ENCODE measurements at regions not wholly inside any gene's neighbourhood (a gene's known extent, or its start where the extent isn't known, plus 50 kb on each side); places are given as distances from the start of the nearest gene placed in this dataset.
A peak's percentile ranks its signal among the peaks of the same experiment; 100 is the strongest.

DNA sequence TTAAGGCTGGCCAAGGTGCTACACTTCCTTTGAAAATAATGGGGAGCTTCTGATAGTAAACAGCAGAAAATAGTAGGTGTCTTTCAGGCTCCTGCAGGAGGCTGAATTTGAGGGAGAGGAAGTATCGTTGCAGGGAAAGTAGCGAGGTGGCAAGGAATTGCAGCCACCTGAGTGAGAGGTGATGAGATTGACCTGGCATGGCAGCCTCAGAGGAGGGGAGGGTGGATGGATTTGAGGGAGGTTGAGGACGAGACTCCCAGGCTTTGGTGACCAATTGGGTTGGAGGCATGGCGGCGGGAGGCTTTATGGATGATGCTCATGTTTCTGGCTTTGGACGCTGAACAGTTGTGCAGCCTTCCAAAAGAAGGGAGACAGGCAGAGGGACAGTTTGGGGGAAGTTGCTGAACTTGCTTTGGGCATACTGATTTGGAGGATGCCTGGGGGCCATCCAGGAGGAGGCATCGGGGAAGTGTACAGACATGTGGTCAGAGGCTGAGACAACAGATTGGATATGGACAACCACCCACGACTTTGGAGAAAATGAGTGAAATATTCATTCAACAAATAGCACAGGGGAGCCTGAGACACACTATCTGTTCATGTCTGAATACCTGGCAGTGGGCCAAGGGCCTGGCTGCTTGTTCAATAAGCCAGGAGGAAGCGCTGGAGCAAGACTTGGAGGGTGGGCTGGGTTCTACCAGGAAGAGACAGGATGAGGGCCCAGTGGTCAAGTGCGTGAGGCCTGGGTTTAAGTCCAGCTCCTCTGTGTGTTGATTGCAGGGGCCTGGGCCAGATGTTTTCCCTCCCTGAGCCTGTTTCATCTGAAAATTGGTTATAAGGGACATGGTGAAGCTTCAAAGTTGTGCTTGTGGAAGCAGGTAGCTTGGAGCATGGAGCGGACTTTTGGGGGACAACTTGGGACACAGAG, 113.2 kb downstream of the CEBPB start:
- TF ChIP-seq, protein P1, sequence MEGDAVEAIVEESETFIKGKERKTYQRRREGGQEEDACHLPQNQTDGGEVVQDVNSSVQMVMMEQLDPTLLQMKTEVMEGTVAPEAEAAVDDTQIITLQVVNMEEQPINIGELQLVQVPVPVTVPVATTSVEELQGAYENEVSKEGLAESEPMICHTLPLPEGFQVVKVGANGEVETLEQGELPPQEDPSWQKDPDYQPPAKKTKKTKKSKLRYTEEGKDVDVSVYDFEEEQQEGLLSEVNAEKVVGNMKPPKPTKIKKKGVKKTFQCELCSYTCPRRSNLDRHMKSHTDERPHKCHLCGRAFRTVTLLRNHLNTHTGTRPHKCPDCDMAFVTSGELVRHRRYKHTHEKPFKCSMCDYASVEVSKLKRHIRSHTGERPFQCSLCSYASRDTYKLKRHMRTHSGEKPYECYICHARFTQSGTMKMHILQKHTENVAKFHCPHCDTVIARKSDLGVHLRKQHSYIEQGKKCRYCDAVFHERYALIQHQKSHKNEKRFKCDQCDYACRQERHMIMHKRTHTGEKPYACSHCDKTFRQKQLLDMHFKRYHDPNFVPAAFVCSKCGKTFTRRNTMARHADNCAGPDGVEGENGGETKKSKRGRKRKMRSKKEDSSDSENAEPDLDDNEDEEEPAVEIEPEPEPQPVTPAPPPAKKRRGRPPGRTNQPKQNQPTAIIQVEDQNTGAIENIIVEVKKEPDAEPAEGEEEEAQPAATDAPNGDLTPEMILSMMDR (conservative IDR thresholded peaks at IDR 0.05): no peak
- no peak for TF ChIP-seq EZH2 (IDR thresholded peaks at IDR 0.05; ENCODE audit: low read depth)
- Histone ChIP-seq H3K9me2 (ENCODE audit: insufficient read depth) (no peaks in the 10 kb centered on the region), H4K20me1 (ENCODE audit: insufficient read depth) (no peaks in the 10 kb centered on the region), H3K79me2 (ENCODE audit: low read depth) (no peaks in the 10 kb centered on the region), H3K4me1 (replicated peaks; ENCODE audit: insufficient read depth) (peaks cover 64% of the 10 kb centered on the region), H3K9me3 (ENCODE audit: insufficient read depth, low read depth) (no peaks in the 10 kb centered on the region), H3K4me2 (peak overlapping the region; percentile 14; the same call in 1 of the 2 replicates), H3K36me3 (ENCODE audit: low read depth) (no peaks in the 10 kb centered on the region), H3K27me3 (ENCODE audit: insufficient read depth, low read depth) (no peaks in the 10 kb centered on the region), H3F3A (ENCODE audit: insufficient read depth, low read depth) (peaks cover 53% of the 10 kb centered on the region), H3K27ac (0 out of 2 replicates have a peak overlapping the region, but pooled peaks have one; percentile 11), H3K4me3 (no peak overlapping the region), H2AFZ (no peak overlapping the region)
- BruUV-seq (replicated peaks): no TSS peak
- ChIA-PET CTCF (no interaction called here), POLR2A (ENCODE audit: unreplicated experiment) (no interaction called here)
- intact Hi-C loops (cut with micrococcal nuclease; ENCODE audit: unreplicated experiment): no loop called here
- DNase-seq: no peak

DNA sequence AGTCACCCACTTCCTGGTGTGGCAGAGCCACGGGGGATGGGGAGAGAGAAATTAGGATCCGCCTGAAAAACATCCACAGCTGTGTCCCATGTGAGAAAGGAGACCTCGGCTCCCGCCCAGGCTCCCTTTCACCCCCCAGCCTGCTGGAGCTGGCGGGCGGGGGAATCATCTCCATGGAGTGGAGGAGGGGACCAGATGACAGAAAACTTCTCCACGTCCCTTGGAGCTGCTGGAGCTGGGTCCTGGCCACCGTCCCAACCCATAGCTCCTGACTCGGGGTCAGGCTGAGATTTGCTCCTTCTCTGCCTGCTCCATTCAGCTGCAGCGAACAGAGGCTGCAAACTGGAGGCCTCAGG, 113.8 kb downstream of the CEBPB start:
- Histone ChIP-seq H3K27ac (0 out of 2 replicates have a peak overlapping the region, but pooled peaks have one; percentile 11), H3K4me1 (replicated peaks; ENCODE audit: insufficient read depth) (peaks cover 66% of the 10 kb centered on the region), H3K79me2 (ENCODE audit: low read depth) (no peaks in the 10 kb centered on the region), H3F3A (ENCODE audit: insufficient read depth, low read depth) (peaks cover 59% of the 10 kb centered on the region), H3K27me3 (ENCODE audit: insufficient read depth, low read depth) (no peaks in the 10 kb centered on the region), H3K4me2 (peak overlapping the region; percentile 14; the same call in 1 of the 2 replicates), H3K9me2 (ENCODE audit: insufficient read depth) (no peaks in the 10 kb centered on the region), H4K20me1 (ENCODE audit: insufficient read depth) (no peaks in the 10 kb centered on the region), H2AFZ (no peak overlapping the region), H3K9me3 (ENCODE audit: insufficient read depth, low read depth) (no peaks in the 10 kb centered on the region), H3K4me3 (no peak overlapping the region), H3K36me3 (ENCODE audit: low read depth) (no peaks in the 10 kb centered on the region)
- intact Hi-C loops (cut with micrococcal nuclease; ENCODE audit: unreplicated experiment): no loop called here
- ChIA-PET POLR2A (ENCODE audit: unreplicated experiment) (no interaction called here), CTCF (no interaction called here)
- BruUV-seq (replicated peaks): no TSS peak
- DNase-seq: no peak
- TF ChIP-seq EZH2 (IDR thresholded peaks at IDR 0.05; ENCODE audit: low read depth): no peak
- TF ChIP-seq, protein P1 (conservative IDR thresholded peaks at IDR 0.05): no peak

DNA sequence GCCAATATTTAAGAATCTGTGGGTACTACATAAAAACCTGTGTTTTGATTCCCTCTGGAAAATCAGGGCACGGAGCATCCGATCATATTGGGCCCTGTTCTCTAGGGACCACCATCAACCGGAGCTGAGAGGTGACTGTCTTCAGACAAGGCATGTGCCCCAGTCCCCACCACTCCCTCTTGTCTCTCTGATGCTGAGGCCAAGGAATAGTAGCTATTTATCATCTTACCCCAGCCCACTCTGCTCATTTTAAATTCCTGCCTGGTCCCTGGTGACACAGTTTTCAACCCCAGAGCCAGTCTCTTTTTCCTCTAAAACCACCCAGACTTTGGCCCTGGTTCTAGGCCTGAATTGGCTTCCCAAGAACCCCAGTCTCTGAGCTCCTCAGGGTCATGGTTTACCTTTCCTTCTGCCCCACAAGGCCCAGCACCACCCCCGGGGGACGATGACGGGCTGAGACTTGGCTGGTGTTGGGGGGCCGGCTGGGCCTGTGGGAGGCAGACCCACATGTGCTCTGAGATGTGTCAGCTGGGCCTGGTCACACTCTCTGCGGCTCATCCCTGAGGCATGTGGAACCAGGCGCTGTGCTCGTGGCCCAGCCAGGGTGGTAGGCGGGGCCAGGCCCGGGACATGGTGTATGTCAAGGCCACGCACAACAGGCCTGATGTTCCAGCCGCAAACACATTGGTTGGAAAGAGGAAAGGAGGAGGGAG, 114.4 kb downstream of the CEBPB start:
- intact Hi-C loops (cut with micrococcal nuclease; ENCODE audit: unreplicated experiment): no loop called here
- H3K27ac ChIP-seq: peak overlapping the region; percentile 64
- no peak overlapping the region for H2AFZ ChIP-seq
- H3K9me3 ChIP-seq (ENCODE audit: insufficient read depth, low read depth): no peaks in the 10 kb centered on the region
- 0 out of 2 replicates have a peak overlapping the region, but pooled peaks have one; percentile 53 for H3K4me2 ChIP-seq
- BruUV-seq (replicated peaks): no TSS peak
- no peaks in the 10 kb centered on the region for H3K27me3 ChIP-seq (ENCODE audit: insufficient read depth, low read depth)
- no peak for DNase-seq
- TF ChIP-seq EZH2 (IDR thresholded peaks at IDR 0.05; ENCODE audit: low read depth): no peak
- TF ChIP-seq, protein P1 (conservative IDR thresholded peaks at IDR 0.05): no peak
- H3K9me2 ChIP-seq (ENCODE audit: insufficient read depth): no peaks in the 10 kb centered on the region
- ChIA-PET CTCF (interaction anchor here (0.5 kb wide), 1 partner anchor 80 kb away, joined by 4 read pairs; no protein-coding TSS in a partner anchor), POLR2A (ENCODE audit: unreplicated experiment) (interaction anchor here (0.7 kb wide), 1 partner anchor 114 kb away, joined by 3 read pairs; no protein-coding TSS in a partner anchor)
- peaks cover 3% of the 10 kb centered on the region; the same call in 1 of the 2 replicates for H3K79me2 ChIP-seq (ENCODE audit: low read depth)
- no peaks in the 10 kb centered on the region for H3K36me3 ChIP-seq (ENCODE audit: low read depth)
- peaks cover 72% of the 10 kb centered on the region for H3K4me1 ChIP-seq (replicated peaks; ENCODE audit: insufficient read depth)
- peaks cover 59% of the 10 kb centered on the region for H3F3A ChIP-seq (ENCODE audit: insufficient read depth, low read depth)
- no peak overlapping the region for H3K4me3 ChIP-seq
- H4K20me1 ChIP-seq (ENCODE audit: insufficient read depth): no peaks in the 10 kb centered on the region

Data from PC-9 (cell line).